ENCODE measurements at regions not wholly inside any gene's neighbourhood (a gene's known extent, or its start where the extent isn't known, plus 50 kb on each side); places are given as distances from the start of the nearest gene placed in this dataset.
A peak's percentile ranks its signal among the peaks of the same experiment; 100 is the strongest.

DNA sequence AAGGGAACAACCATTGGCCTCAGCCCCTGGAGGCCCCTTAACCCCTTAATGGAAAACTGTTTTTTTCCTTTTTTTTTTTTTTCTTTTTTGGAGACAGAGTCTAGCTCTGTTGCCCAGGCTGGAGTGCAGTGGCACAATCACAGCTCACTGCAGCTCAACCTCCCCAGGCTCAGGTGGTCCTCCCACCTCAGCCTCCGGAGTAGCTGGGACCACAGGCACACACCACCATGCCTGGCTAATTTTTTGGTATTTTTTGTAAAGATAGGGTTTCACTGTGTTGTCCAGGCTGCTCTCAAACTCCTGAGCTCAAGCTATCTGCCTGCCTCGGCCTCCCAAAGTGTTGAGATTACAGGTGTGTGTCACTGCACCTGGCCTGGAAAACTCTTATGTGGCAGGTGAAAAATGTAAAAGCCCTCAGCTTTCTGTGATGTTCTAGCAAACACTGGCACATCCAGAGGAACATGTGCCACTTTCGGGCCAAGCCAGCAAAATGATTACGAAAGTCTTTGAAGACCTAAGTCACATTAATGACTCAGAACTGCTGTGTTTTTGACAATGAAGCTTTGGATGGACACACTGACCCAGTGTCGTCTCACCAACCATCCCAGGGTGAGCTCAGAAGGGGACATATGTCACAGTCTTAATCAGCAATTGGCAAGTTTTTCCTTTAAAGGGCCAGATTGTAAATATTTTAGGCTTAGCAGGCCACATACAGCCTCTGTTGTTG, 189.3 kb upstream of the TPM1 start:
- DNase-seq, result no peak
- Histone ChIP-seq H3K9me3 (ENCODE audit: control insufficient read depth in 2 of 3, low read length in 3 of 3) (no peaks in the 10 kb centered on the region), H3K4me3 (ENCODE audit: low read length) (no peak overlapping the region), H3K36me3 (ENCODE audit: control insufficient read depth in 2 of 3, insufficient read depth in 3 of 3, low read length in 3 of 3) (no peaks in the 10 kb centered on the region), H3K4me1 (ENCODE audit: control insufficient read depth in 2 of 2, insufficient read depth in 2 of 2, low read length in 2 of 2) (peaks cover 0 to 12% of the 10 kb centered on the region in 2 donors), H3K27ac (ENCODE audit: low read depth, low read length) (no peak overlapping the region), H3K27me3 (ENCODE audit: control insufficient read depth in 2 of 2, insufficient read depth in 2 of 2, low read length in 2 of 2) (no peaks in the 10 kb centered on the region)
- Mint-ChIP-seq H3K27ac (no peak overlapping the region), H3K4me1 (no peaks in the 10 kb centered on the region), H3K4me3 (no peak overlapping the region), H3K9me3 (no peaks in the 10 kb centered on the region), H3K27me3 (peaks cover 0 to 28% (median 17%) of the 10 kb centered on the region in 5 donors), H3K36me3 (no peaks in the 10 kb centered on the region)
- intact Hi-C loops (cut with micrococcal nuclease), result no loop called here
- ChIA-PET POLR2A (no interaction called here), CTCF (no interaction called here)
- no peak for ATAC-seq

DNA sequence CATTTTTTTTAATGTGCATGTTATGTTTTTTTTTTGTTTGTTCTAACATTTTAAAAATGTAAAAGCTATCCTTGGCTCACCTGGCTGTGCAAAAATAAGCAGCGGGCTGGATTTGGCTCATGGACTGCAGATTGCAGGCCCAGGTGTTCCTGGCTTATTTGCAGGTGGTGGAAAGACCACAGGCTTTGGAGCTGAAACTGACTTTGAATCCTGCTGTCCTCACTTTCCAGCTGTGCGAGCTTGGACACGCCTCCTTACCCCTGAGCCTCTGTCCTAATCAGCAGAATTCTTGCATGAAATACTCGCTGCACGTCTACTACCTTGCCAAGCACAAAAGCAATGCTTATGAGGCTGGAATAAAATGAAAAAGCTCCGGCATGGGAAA, 188.7 kb upstream of the TPM1 start:
- Histone ChIP-seq H3K36me3 (ENCODE audit: control insufficient read depth in 2 of 3, insufficient read depth in 3 of 3, low read length in 3 of 3) (no peaks in the 10 kb centered on the region), H3K4me1 (ENCODE audit: control insufficient read depth in 2 of 2, insufficient read depth in 2 of 2, low read length in 2 of 2) (peaks cover 0 to 12% of the 10 kb centered on the region in 2 donors), H3K4me3 (ENCODE audit: low read length) (no peak overlapping the region), H3K27me3 (ENCODE audit: control insufficient read depth in 2 of 2, insufficient read depth in 2 of 2, low read length in 2 of 2) (no peaks in the 10 kb centered on the region), H3K27ac (ENCODE audit: low read depth, low read length) (no peak overlapping the region), H3K9me3 (ENCODE audit: control insufficient read depth in 2 of 3, low read length in 3 of 3) (no peaks in the 10 kb centered on the region)
- ChIA-PET POLR2A (no interaction called here), CTCF (no interaction called here)
- intact Hi-C loops (cut with micrococcal nuclease), result no loop called here
- Mint-ChIP-seq H3K27ac (no peak overlapping the region), H3K4me3 (no peak overlapping the region), H3K4me1 (no peaks in the 10 kb centered on the region), H3K36me3 (no peaks in the 10 kb centered on the region), H3K27me3 (peaks cover 0 to 28% (median 17%) of the 10 kb centered on the region in 5 donors), H3K9me3 (no peaks in the 10 kb centered on the region)
- DNase-seq (no peak), ATAC-seq (no peak)

DNA sequence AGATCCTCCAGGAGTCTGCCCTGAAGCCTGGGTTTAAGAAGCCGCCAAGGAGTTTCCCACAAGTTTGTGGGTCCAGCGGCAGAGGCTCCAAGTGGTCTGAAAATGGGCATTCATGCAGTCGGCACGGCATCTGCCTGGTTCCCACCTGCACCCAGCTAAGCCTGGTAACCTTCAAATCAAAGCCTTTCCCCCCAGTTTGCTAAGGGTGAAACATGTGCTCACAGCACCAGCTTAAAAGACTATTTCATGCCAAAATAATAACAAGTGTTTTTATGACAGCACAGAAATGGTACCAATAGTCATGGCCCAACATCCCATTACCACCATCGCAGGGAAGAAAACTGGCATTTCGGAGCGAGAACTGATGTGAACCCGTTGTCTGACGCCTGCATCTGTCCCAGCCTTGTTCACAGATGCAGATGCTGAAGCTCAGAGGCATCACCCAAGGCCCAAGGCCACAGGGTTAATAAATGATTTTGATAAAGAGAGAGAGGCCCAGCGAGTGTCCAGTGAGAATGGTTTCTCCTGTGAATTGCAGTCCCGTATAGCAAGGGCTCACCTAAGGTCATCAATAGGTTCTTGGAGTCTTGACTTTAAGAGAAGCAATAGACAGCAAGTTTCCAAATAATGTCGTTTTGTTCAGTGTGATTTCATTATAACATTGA, 188.0 kb upstream of the TPM1 start:
- H3K4me3 ChIP-seq (ENCODE audit: low read length), result no peak overlapping the region
- DNase-seq (no peak), ATAC-seq (no peak)
- peaks cover 0 to 2% (median 0%) of the 10 kb centered on the region in 11 donors for H3K9me3 Mint-ChIP-seq
- H3K36me3 Mint-ChIP-seq, result no peaks in the 10 kb centered on the region
- no peak overlapping the region for H3K4me3 Mint-ChIP-seq
- intact Hi-C loops (cut with micrococcal nuclease), result no loop called here
- ChIA-PET POLR2A (no interaction called here), CTCF (no interaction called here)
- H3K27ac ChIP-seq (ENCODE audit: low read depth, low read length), result no peak overlapping the region
- no peaks in the 10 kb centered on the region for H3K4me1 Mint-ChIP-seq
- peaks cover 4 to 28% (median 16%) of the 10 kb centered on the region in 5 donors for H3K27me3 Mint-ChIP-seq
- H3K9me3 ChIP-seq (ENCODE audit: control insufficient read depth in 2 of 3, low read length in 3 of 3), result no peaks in the 10 kb centered on the region
- H3K27me3 ChIP-seq (ENCODE audit: control insufficient read depth in 2 of 2, insufficient read depth in 2 of 2, low read length in 2 of 2), result no peaks in the 10 kb centered on the region
- H3K36me3 ChIP-seq (ENCODE audit: control insufficient read depth in 2 of 3, insufficient read depth in 3 of 3, low read length in 3 of 3), result no peaks in the 10 kb centered on the region
- peaks cover 0 to 12% of the 10 kb centered on the region in 2 donors for H3K4me1 ChIP-seq (ENCODE audit: control insufficient read depth in 2 of 2, insufficient read depth in 2 of 2, low read length in 2 of 2)
- H3K27ac Mint-ChIP-seq, result no peak overlapping the region

DNA sequence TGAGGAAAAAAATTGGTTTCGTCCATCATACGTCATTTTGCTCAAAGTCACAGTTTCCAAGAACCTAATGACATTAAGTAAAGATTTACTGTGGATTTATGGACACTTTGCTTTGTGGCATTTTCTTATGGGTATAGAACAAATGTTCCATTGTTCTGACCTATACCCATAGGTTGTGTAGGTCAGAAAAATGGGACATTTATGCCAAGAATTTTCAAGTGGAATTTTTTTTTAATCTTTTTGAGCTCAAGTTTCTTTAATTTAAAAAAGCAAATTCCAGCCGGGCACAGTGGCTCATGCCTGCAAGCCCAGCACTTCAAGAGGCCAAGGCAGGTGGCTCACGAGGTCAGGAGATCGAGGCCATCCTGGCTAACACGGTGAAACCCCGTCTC, 187.5 kb upstream of the TPM1 start:
- Mint-ChIP-seq H3K9me3 (peaks cover 0 to 7% (median 2%) of the 10 kb centered on the region in 11 donors), H3K4me1 (no peaks in the 10 kb centered on the region), H3K36me3 (no peaks in the 10 kb centered on the region), H3K4me3 (no peak overlapping the region), H3K27ac (no peak overlapping the region), H3K27me3 (peaks cover 6 to 28% (median 16%) of the 10 kb centered on the region in 5 donors)
- Histone ChIP-seq H3K36me3 (ENCODE audit: control insufficient read depth in 2 of 3, insufficient read depth in 3 of 3, low read length in 3 of 3) (no peaks in the 10 kb centered on the region), H3K9me3 (ENCODE audit: control insufficient read depth in 2 of 3, low read length in 3 of 3) (no peaks in the 10 kb centered on the region), H3K27me3 (ENCODE audit: control insufficient read depth in 2 of 2, insufficient read depth in 2 of 2, low read length in 2 of 2) (no peaks in the 10 kb centered on the region), H3K4me3 (ENCODE audit: low read length) (no peak overlapping the region), H3K4me1 (ENCODE audit: control insufficient read depth in 2 of 2, insufficient read depth in 2 of 2, low read length in 2 of 2) (peaks cover 0 to 12% of the 10 kb centered on the region in 2 donors), H3K27ac (ENCODE audit: low read depth, low read length) (no peak overlapping the region)
- ATAC-seq (no peak), DNase-seq (no peak)
- ChIA-PET CTCF (no interaction called here), POLR2A (no interaction called here)
- intact Hi-C loops (cut with micrococcal nuclease), result no loop called here

DNA sequence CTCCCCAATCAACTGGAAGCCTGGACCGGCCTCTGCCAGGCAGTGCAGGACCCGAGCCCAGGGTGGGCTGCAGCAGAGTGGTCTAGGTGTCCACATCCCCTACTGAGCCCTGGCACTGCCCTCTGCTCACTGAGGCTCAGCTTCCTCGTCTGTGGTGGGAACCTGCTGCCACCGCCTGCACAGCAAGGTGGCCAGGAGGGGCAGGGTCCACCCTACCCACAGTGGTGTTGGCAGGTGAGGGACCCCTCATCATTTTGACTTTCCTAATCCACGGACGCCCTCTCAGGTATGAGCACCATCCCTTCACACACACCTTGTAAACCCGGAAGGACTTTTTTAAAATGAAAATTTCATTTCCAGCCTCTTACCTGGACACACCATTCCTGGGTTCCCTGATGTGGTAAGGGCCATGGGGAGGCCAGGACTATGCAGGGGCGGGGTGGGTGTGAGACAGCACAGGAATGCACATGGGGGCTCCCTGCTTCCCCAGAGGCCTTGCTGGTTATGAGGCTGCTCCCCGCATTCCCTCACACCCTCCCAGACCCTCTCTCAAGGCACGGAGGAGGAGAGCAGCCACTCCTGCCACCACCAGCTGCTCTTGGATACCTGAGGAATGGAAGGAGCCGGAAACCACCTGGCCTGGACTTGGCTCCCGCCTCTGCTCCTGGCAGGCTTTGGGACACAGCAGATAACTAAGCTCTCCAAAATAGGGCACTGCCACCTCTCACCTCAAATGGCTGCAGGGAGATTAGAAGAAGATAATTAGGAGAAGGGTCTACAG, 185.9 kb upstream of the TPM1 start:
- Histone ChIP-seq H3K27ac (ENCODE audit: low read depth, low read length) (no peak overlapping the region), H3K9me3 (ENCODE audit: control insufficient read depth in 2 of 3, low read length in 3 of 3) (no peaks in the 10 kb centered on the region), H3K36me3 (ENCODE audit: control insufficient read depth in 2 of 3, insufficient read depth in 3 of 3, low read length in 3 of 3) (no peaks in the 10 kb centered on the region), H3K27me3 (ENCODE audit: control insufficient read depth in 2 of 2, insufficient read depth in 2 of 2, low read length in 2 of 2) (no peaks in the 10 kb centered on the region), H3K4me3 (ENCODE audit: low read length) (no peak overlapping the region), H3K4me1 (ENCODE audit: control insufficient read depth in 2 of 2, insufficient read depth in 2 of 2, low read length in 2 of 2) (peaks cover 0 to 12% of the 10 kb centered on the region in 2 donors)
- intact Hi-C loops (cut with micrococcal nuclease), result no loop called here
- H3K36me3 Mint-ChIP-seq, result no peaks in the 10 kb centered on the region
- ChIA-PET POLR2A (no interaction called here), CTCF (no interaction called here)
- no peak overlapping the region for H3K4me3 Mint-ChIP-seq
- peaks cover 11 to 28% (median 17%) of the 10 kb centered on the region in 5 donors for H3K27me3 Mint-ChIP-seq
- H3K27ac Mint-ChIP-seq, result no peak overlapping the region
- DNase-seq (no peak), ATAC-seq (no peak)
- peaks cover 0 to 13% (median 3%) of the 10 kb centered on the region in 11 donors for H3K9me3 Mint-ChIP-seq
- no peaks in the 10 kb centered on the region for H3K4me1 Mint-ChIP-seq

DNA sequence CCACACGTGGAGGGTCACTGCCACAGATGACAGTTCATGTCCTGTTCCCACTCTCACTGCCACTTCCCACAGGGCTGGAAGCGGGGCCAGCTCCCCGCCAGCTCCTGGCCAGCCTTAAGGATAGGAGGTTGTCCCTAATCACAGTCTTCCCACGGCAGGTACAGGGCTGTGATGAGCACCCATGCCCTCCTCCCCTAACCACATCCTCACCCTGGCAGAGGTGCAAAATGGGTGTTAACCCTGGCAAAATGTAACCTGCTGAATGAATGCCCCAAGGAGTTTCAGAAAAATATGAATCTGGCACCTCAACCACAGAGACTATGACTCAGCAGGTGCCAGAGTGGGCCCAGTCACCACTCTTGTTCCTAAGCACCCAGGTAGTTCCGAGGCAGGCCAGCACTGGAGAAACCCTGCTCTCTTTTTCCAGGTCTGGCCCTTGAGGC, 185.1 kb upstream of the TPM1 start:
- ATAC-seq, result peak; percentile 57
- H3K4me1 ChIP-seq (ENCODE audit: control insufficient read depth in 2 of 2, insufficient read depth in 2 of 2, low read length in 2 of 2), result peaks cover 0 to 12% of the 10 kb centered on the region in 2 donors
- Mint-ChIP-seq H3K4me1 (no peaks in the 10 kb centered on the region), H3K9me3 (peaks cover 0 to 18% (median 3%) of the 10 kb centered on the region in 11 donors), H3K27me3 (peaks cover 11 to 28% (median 20%) of the 10 kb centered on the region in 5 donors), H3K36me3 (no peaks in the 10 kb centered on the region), H3K27ac (no peak overlapping the region), H3K4me3 (no peak overlapping the region)
- H3K27ac ChIP-seq (ENCODE audit: low read depth, low read length), result no peak overlapping the region
- CTCF ChIA-PET, result no interaction called here
- intact Hi-C loops (cut with micrococcal nuclease), result no loop called here
- no peak overlapping the region for H3K4me3 ChIP-seq (ENCODE audit: low read length)
- H3K27me3 ChIP-seq (ENCODE audit: control insufficient read depth in 2 of 2, insufficient read depth in 2 of 2, low read length in 2 of 2), result no peaks in the 10 kb centered on the region
- H3K9me3 ChIP-seq (ENCODE audit: control insufficient read depth in 2 of 3, low read length in 3 of 3), result no peaks in the 10 kb centered on the region
- DNase-seq, result no peak
- no peaks in the 10 kb centered on the region for H3K36me3 ChIP-seq (ENCODE audit: control insufficient read depth in 2 of 3, insufficient read depth in 3 of 3, low read length in 3 of 3)
- POLR2A ChIA-PET, result no interaction called here

Measured in naive thymus-derived CD4-positive, alpha-beta T cell (primary cell).